PC-9 (cell line): ENCODE measurements at regions not wholly inside any gene's neighbourhood (a gene's known extent, or its start where the extent isn't known, plus 50 kb on each side); places are given as distances from the start of the nearest gene placed in this dataset.

Experiments
- CTCF ChIP-seq: fragments of 200-600 bp; sonication (generic); conservative IDR thresholded peaks from 2 replicates; pipeline ENCODE4 v1.6.1; 2017; ENCODE audit warnings: mixed run types, antibody characterized with exemption, mild to moderate bottlenecking, moderate library complexity
- EZH2 ChIP-seq: fragments of 200-600 bp; sonication (generic); IDR thresholded peaks from 2 replicates; pipeline ENCODE4 v1.8.0; 2017; ENCODE audit warnings: antibody characterized with exemption, low read depth

DNA sequence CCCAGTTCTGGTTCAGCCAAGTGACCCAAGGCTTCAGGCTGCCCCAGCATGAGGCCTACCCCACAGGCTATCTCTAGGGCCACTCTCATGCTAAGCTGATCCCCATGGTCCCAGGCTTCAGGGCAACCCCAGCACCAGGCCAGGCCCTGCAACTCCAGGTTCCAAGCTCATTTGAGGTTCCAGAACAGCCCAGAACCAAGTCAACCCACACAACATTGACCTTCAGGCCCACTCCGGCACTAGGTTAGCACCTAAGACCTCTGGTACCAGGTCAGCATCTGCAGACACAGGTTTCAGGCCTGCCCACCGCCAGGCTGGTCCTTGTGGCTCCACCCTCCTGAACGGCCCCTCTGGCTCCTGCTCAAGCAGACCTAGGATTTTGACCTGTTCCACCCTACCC, 421.2 kb downstream of the CDH11 start:
- no peak for TF ChIP-seq CTCF
- TF ChIP-seq EZH2: no peak
